ENCODE measurements at regions not wholly inside any gene's neighbourhood (a gene's known extent, or its start where the extent isn't known, plus 50 kb on each side); places are given as distances from the start of the nearest gene placed in this dataset.
"Not testable (repeated sequence)": the region's sequence is repeated elsewhere in the genome, so short reads cannot be mapped to it uniquely, and the experiment has no call there.

GRCh38 chr6:140542863-140543262 is 1168.4 kb upstream of the CITED2 start:
- no peak for DNase-seq

- DNase-seq: no peak
Measured at GRCh38 chr6:140541288-140541687, 1166.8 kb upstream of the CITED2 start.

- DNase-seq: no peak
Measured at GRCh38 chr6:140540743-140541142, 1166.3 kb upstream of the CITED2 start.

- DNase-seq: no peak
Measured at GRCh38 chr6:140538926-140539325, 1164.5 kb upstream of the CITED2 start.

GRCh38 chr6:140537834-140538705 is 1163.6 kb upstream of the CITED2 start:
- DNase-seq: no peak

- DNase-seq: no peak
Measured at GRCh38 chr6:140537211-140537610, 1162.8 kb upstream of the CITED2 start.

- DNase-seq: no peak
Measured at GRCh38 chr6:140535511-140535910, 1161.1 kb upstream of the CITED2 start.

- DNase-seq: no peak
Measured at GRCh38 chr6:140533526-140533925, 1159.1 kb upstream of the CITED2 start.

GRCh38 chr6:140504776-140505175 is 1130.3 kb upstream of the CITED2 start:
- DNase-seq: no peak

GRCh38 chr6:140500849-140501248 is 1126.4 kb upstream of the CITED2 start:
- no peak for DNase-seq

- DNase-seq: no peak
Measured at GRCh38 chr6:140499607-140500006, 1125.2 kb upstream of the CITED2 start.

GRCh38 chr6:140494321-140495108 is 1120.1 kb upstream of the CITED2 start:
- no peak for DNase-seq

- not testable (repeated sequence) for DNase-seq
Measured at GRCh38 chr6:140493470-140493869, 1119.0 kb upstream of the CITED2 start.

- no peak for DNase-seq
Measured at GRCh38 chr6:140490081-140490480, 1115.6 kb upstream of the CITED2 start.

- no peak for DNase-seq
Measured at GRCh38 chr6:140487586-140487985, 1113.1 kb upstream of the CITED2 start.

- DNase-seq: no peak
Measured at GRCh38 chr6:140486450-140487361, 1112.3 kb upstream of the CITED2 start.

GRCh38 chr6:140485740-140486449 is 1111.4 kb upstream of the CITED2 start:
- DNase-seq: no peak

GRCh38 chr6:140480852-140481251 is 1106.4 kb upstream of the CITED2 start:
- DNase-seq: no peak

- DNase-seq: no peak
Measured at GRCh38 chr6:140478631-140479030, 1104.2 kb upstream of the CITED2 start.

GRCh38 chr6:140475086-140475485 is 1100.6 kb upstream of the CITED2 start:
- no peak for DNase-seq

- DNase-seq: no peak
Measured at GRCh38 chr6:140464720-140465119, 1090.3 kb upstream of the CITED2 start.

GRCh38 chr6:140463312-140463710 is 1088.9 kb upstream of the CITED2 start:
- DNase-seq: no peak
